GM12892 (cell line): ENCODE measurements at regions not wholly inside any gene's neighbourhood (a gene's known extent, or its start where the extent isn't known, plus 50 kb on each side); places are given as distances from the start of the nearest gene placed in this dataset.

Experiments used
- DNase-seq: peaks from one replicate; pipeline ENCODE4 v3.0.0; 2011; ENCODE audit not compliant: insufficient read length
- FAIRE-seq: peaks from 2 replicates; lab custom pipeline; 2011; peaks lifted over from hg19 to GRCh38; lab: Jason Lieb, UNC
- POLR2A ChIP-seq: IDR thresholded peaks from 2 replicates; pipeline ENCODE4 v1.6.1; 2011; ENCODE audit warnings: low read depth, low read length, control low read depth
- POLR2AphosphoS5 ChIP-seq: IDR thresholded peaks from 2 replicates; pipeline ENCODE4 v1.6.1; 2011; ENCODE audit warnings: low read depth, low read length, control low read depth
- TAF1 ChIP-seq: IDR thresholded peaks from 2 replicates; pipeline ENCODE4 v1.6.1; 2011; ENCODE audit warnings: low read depth, mild to moderate bottlenecking, control low read depth, low read length, borderline replicate concordance

GRCh38 chr9:14482856-14483255, 168.9 kb upstream of the NFIB start:
- FAIRE-seq (no peak), DNase-seq (no peak)
- TF ChIP-seq POLR2AphosphoS5 (no peak), POLR2A (no peak), TAF1 (no peak)

GRCh38 chr9:14480526-14480925, 166.6 kb upstream of the NFIB start:
- TF ChIP-seq TAF1 (no peak), POLR2A (no peak), POLR2AphosphoS5 (no peak)
- no peak for DNase-seq
- no peak for FAIRE-seq

- no peak for TF ChIP-seq POLR2AphosphoS5
- DNase-seq (no peak), FAIRE-seq (no peak)
These were observed 165.2 kb upstream of the NFIB start for GRCh38 chr9:14479163-14479560.

GRCh38 chr9:14478175-14479162, 164.5 kb upstream of the NFIB start:
- no peak for FAIRE-seq
- no peak for TF ChIP-seq POLR2A
- TF ChIP-seq POLR2AphosphoS5 = no peak
- TF ChIP-seq TAF1 = no peak
- no peak for DNase-seq

GRCh38 chr9:14471041-14471440, 157.1 kb upstream of the NFIB start:
- no peak for DNase-seq
- TF ChIP-seq TAF1 = no peak
- TF ChIP-seq POLR2A = no peak
- TF ChIP-seq POLR2AphosphoS5 = no peak
- no peak for FAIRE-seq

GRCh38 chr9:14467675-14468374, 153.9 kb upstream of the NFIB start:
- FAIRE-seq = no peak
- no peak for DNase-seq
- TF ChIP-seq POLR2AphosphoS5 (no peak), POLR2A (no peak), TAF1 (no peak)

- DNase-seq = no peak
- FAIRE-seq = no peak
- no peak for TF ChIP-seq POLR2AphosphoS5
- TF ChIP-seq POLR2A = no peak
- TF ChIP-seq TAF1 = no peak
These were observed 152.9 kb upstream of the NFIB start for GRCh38 chr9:14466828-14467227.

GRCh38 chr9:14466429-14466818, 152.5 kb upstream of the NFIB start:
- TF ChIP-seq POLR2A (no peak), TAF1 (no peak), POLR2AphosphoS5 (no peak)
- no peak for DNase-seq
- no peak for FAIRE-seq

GRCh38 chr9:14462950-14463349, 149.0 kb upstream of the NFIB start:
- DNase-seq (no peak), FAIRE-seq (no peak)
- TF ChIP-seq POLR2AphosphoS5 (no peak), TAF1 (no peak), POLR2A (no peak)

GRCh38 chr9:14455243-14455642, 141.3 kb upstream of the NFIB start:
- no peak for TF ChIP-seq TAF1
- TF ChIP-seq POLR2A = no peak
- no peak for TF ChIP-seq POLR2AphosphoS5
- DNase-seq (no peak), FAIRE-seq (no peak)

GRCh38 chr9:14453286-14453685, 139.3 kb upstream of the NFIB start:
- TF ChIP-seq POLR2AphosphoS5 (no peak), POLR2A (no peak), TAF1 (no peak)
- DNase-seq = no peak
- FAIRE-seq = no peak
